Aorta (tissue), 5 donors: ENCODE measurements at regions not wholly inside any gene's neighbourhood (a gene's known extent, or its start where the extent isn't known, plus 50 kb on each side); places are given as distances from the start of the nearest gene placed in this dataset.
"Not testable (repeated sequence)": the region's sequence is repeated elsewhere in the genome, so short reads cannot be mapped to it uniquely, and the experiment has no call there.

ENCODE experiments used
- ATAC-seq: fragments of 200-7000 bp; cut with Tn5 transposase; one replicate; pipeline ENCODE4 v1.9.1; 2022; ENCODE audit warnings: moderate library complexity; ENCODE audit not compliant: low FRiP score
- DNase-seq, 2 donors: peaks; one replicate each; pipeline ENCODE4 v3.0.0-alpha.2; 2020
- H3K27ac ChIP-seq, 2 donors: one replicate each; pipeline ENCODE4 v1.5.1; 2013; ENCODE audit warnings: low read length in 2 of 2, mild to moderate bottlenecking in 2 of 2, moderate library complexity in 2 of 2, control low read depth in 1 of 2, inconsistent platforms in 1 of 2, low read depth in 1 of 2
- H3K27me3 ChIP-seq, 2 donors: one replicate each; pipeline ENCODE4 v1.6.1; 2013; ENCODE audit warnings: control low read depth in 1 of 2, low read length in 1 of 2, mild to moderate bottlenecking in 1 of 2, moderate library complexity in 1 of 2; ENCODE audit not compliant: insufficient read depth in 2 of 2, control insufficient read depth in 1 of 2
- H3K36me3 ChIP-seq, 2 donors: one replicate each; pipeline ENCODE4 v1.6.1; 2013; ENCODE audit warnings: control low read depth in 1 of 2, low read length in 1 of 2, mild to moderate bottlenecking in 1 of 2; ENCODE audit not compliant: insufficient read depth in 2 of 2, control insufficient read depth in 1 of 2
- H3K4me1 ChIP-seq, 2 donors: one replicate each; pipeline ENCODE4 v1.6.1; 2013; ENCODE audit warnings: low read length in 2 of 2, control low read depth in 1 of 2, mild to moderate bottlenecking in 1 of 2, moderate library complexity in 1 of 2; ENCODE audit not compliant: insufficient read depth in 2 of 2, control insufficient read depth in 1 of 2
- H3K4me3 ChIP-seq, 2 donors: one replicate each; pipeline ENCODE4 v1.5.1; 2013; ENCODE audit warnings: low read length in 2 of 2, control low read depth in 1 of 2, mild to moderate bottlenecking in 1 of 2
- H3K9me3 ChIP-seq: one replicate; pipeline ENCODE4 v1.6.1; 2013; ENCODE audit warnings: mild to moderate bottlenecking, low read length; ENCODE audit not compliant: control insufficient read depth
- WGBS, 2 donors: extraction: QIAGEN DNeasy Blood & Tissue Kit; methylation state at CpG; one replicate each; pipeline ENCODE4 v1.1.7; 2013; 5-methylcytosine and 5-hydroxymethylcytosine counted together
- intact Hi-C, 2 donors: fragments of 100-400 bp; cut with DNase I; formaldehyde crosslinking; loops; one replicate each; pipeline versions ENCODE4 v1.14.2 to v1.15.0; 2022
- donor health status: healthy with polysubstance abuse.
- donor health status: Bipolar disorder and iron deficiency.
- donor health status: DM: no; HTN: no; CAD: no.
- donor health status: DM: no; HTN: no; CAD: no.
- donor health status: DM: yes; HTN: yes; CAD: no.

DNA sequence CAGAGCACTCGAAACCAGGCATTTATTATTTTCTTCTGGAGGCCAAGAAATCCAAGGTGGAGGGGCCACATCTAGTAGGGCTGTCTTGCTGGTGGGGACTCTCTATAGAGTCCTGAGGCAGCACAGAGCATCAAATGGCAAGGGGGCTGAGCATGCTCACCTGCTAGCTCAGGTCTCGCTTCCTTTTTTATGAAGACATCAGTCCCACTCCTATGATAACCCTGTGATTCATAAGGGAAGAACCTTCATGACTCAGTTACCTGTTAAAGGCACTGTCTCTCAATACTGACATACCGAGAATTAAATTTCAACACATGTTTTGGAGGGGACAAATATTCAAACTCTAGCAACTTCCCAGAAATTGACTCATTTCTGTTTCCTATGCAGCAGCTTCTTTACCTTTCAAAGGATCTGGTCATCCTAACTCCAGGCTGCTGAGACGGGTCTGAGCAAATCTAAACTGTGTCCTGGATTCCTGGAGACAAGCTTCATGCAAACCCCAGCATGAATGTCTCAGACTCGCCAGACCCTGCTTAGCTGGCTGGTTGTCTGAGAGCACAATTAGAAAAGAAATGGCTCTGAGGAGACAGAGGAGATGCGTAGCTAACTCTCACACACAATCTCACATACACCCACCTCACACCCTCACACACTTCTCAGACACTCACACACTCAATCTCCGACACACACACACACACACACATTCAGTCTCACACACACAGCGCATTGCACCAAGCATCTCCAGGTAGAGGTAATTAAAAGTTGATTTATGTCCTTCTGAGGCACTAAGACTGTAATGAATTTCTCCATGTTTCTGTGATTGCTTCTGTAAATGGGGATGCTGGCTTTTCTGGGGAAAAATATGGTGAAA, 280.8 kb downstream of the BCL2L11 start:
- DNase-seq, H3K36me3 ChIP-seq, H3K4me1 ChIP-seq, ATAC-seq, H3K27me3 ChIP-seq, H3K27ac ChIP-seq, H3K4me3 ChIP-seq, intact Hi-C loops, H3K9me3 ChIP-seq: not testable (repeated sequence)
- WGBS, 2 donors: 93 to 96% methylated on average over 3 of the region's 8 CpGs

DNA sequence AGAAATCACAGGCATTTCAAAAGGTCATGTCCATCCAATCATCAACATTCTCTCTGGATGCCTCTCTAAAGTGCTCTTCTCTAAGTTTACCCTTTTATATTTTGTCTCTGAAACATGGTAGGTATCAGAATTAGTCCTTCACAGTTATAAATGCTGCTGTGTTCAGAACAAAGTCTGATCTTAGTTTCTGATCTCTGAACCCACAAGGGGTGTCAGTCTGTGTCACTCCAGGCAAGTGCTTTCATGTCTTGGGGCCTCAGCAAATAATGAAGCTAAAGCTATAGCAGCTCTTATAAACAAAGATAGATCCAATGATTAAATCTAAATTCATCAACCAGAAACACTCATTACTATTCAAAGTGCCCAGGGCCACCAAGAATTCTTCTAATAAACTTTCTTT, 281.7 kb downstream of the BCL2L11 start:
- H3K36me3 ChIP-seq, H3K27me3 ChIP-seq, DNase-seq, H3K4me1 ChIP-seq, H3K27ac ChIP-seq, intact Hi-C loops, H3K4me3 ChIP-seq, H3K9me3 ChIP-seq, ATAC-seq: not testable (repeated sequence)

DNA sequence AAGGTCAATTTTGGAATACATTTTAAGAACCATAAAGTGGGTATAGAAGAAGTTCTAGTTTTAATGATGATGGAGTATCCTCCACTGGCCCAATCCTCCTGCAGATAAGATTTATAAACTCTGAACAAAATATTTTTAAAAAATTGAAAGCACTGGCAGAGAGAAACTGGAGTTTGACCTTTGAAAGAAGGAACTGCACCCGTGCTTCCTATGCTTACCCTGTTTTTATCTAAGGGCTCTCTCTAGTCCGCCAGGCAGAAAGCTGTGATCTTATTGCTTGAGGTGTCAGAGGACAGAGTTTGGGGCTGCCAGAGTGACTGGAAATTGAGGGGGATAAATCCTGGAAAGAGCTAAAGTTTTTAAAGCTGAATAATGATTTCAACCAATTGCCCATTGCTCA, 282.6 kb downstream of the BCL2L11 start:
- WGBS, 2 donors: 75 to 80% methylated on average over 2 of the region's 2 CpGs
- not testable (repeated sequence) for ATAC-seq

DNA sequence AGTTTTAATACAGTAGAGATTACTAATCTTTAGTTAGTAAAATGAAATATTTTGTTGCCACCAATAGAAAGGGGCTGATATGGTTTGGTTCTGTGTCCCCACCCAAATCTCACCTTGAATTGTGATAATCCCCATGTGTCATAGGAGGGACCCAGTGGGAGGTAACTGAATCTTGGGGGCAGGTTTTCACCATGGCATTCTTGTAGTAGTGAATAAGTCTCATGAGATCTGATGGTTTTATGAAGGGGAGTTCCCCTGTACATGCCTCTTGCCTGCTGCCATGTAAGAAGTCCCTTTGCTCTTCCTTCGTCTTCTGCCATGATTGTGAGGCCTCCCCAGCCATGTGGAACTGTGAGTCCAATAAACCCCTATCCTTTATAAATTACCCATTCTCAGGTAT, 285.9 kb downstream of the BCL2L11 start:
- H3K4me1 ChIP-seq, ATAC-seq, H3K27ac ChIP-seq, H3K27me3 ChIP-seq, H3K4me3 ChIP-seq, DNase-seq, H3K36me3 ChIP-seq, intact Hi-C loops, H3K9me3 ChIP-seq: not testable (repeated sequence)
- WGBS, 2 donors: no CpG with 5 or more reads among the region's 1 CpG

More for the DNA sequence above, 282.6 kb downstream of the BCL2L11 start:
- DNase-seq, H3K27me3 ChIP-seq, intact Hi-C loops, H3K4me3 ChIP-seq, H3K36me3 ChIP-seq, H3K4me1 ChIP-seq, H3K9me3 ChIP-seq, H3K27ac ChIP-seq: not testable (repeated sequence)

DNA sequence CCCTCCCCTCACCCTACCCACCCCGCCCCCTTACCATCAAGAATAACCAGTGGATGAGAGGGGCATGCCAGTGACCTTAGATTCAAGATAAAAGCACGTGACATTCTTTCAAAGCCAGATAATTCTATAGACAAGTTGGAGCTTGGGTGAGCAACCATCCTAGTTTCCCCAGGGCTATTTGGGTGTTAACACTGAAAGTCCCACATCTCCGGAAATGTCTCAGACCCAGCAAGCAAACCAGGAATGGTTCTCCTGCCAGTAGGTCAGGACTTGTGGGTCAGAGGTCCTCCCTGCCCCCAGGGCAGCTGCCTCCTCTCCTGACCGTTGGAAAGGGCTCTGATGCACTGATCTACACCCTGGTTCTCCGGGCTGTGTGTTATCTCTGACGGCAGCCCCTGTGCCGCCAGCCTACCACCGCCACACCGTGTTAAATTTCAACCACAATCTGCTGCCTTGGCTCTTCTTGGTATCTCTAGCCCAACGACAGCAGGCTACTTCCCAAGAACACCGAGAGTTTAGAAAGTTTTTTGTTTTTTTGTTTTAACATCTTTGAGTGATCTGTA, 287.0 kb downstream of the BCL2L11 start:
- H3K27ac ChIP-seq, H3K4me1 ChIP-seq, ATAC-seq, H3K27me3 ChIP-seq, H3K4me3 ChIP-seq, H3K36me3 ChIP-seq, H3K9me3 ChIP-seq, DNase-seq, intact Hi-C loops: not testable (repeated sequence)
- WGBS, 2 donors: 70 to 80% methylated on average over 1 to 4 of the region's 11 CpGs

DNA sequence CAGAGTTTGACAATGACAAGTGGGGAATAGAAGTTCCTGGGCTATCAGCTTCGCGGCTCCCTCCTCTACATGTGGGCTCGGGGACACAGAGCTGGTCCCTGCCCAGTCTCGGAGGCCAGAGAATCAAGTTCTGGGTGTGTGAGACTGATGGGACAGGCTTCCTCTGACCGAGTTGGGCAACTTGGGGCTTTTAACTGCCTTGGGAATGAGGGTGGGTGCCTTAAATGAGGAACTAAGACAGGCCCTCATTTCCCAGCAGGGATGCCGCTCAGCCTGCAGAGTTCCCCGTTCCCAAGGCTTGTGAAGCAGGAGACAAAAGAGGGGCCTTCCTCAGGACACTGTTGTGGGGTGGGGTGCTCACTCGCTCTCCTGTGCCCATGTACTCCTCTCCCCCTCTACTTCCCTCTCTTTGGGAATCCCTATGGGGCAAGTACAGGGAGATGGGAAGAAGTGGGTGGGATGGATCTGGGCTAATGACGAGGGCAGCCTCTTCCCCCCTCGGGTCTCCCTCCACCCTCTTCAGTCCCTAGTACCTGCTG, 290.2 kb downstream of the BCL2L11 start:
- H3K27me3 ChIP-seq, DNase-seq, H3K4me1 ChIP-seq, H3K27ac ChIP-seq, H3K9me3 ChIP-seq, H3K4me3 ChIP-seq, H3K36me3 ChIP-seq, intact Hi-C loops, ATAC-seq: not testable (repeated sequence)
- 89 to 90% methylated on average over 3 of the region's 10 CpGs for WGBS, 2 donors

DNA sequence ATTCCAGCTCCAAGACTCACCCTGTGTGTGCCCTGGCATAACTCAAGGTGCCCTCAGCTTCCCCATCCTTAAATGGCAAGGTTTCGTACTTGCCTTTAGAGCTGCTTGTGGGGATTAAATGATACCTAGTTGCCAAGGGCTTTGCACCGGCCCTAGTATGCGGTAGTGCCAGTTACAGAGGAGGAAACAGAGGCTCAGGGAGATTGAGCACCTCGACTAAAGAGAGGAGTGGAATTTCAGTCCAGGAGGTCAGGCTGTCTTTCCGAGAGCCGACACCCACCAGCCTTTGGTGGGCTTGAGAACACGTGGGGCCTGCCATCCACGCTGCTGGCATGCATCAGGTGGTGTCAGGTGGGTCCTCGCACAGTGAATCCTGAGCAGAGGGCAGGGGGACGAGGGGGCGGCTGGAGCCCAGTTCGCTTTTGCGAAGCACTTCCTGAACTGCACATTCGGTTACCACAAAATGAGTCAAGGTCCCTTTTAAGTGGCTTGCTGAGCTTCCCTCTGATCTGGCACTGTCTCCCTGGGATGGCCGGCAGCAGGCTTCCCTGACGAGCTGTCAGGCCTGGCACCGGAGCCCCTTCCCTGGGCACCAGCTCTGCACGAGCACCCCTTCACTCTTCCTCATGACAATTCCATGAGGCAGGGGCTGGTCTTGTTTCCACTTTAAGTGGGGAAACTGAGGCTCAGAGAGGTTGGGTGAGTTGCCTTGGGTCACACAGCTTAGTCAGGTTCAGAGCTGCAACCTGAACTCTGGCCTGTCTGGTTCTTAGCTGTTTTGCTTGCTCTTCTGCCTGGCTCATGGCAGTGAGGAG, 291.4 kb downstream of the BCL2L11 start:
- ATAC-seq, H3K4me3 ChIP-seq, H3K4me1 ChIP-seq, DNase-seq, intact Hi-C loops, H3K27me3 ChIP-seq, H3K36me3 ChIP-seq, H3K9me3 ChIP-seq, H3K27ac ChIP-seq: not testable (repeated sequence)
- 95 to 96% methylated on average over 6 to 13 of the region's 18 CpGs for WGBS, 2 donors

DNA sequence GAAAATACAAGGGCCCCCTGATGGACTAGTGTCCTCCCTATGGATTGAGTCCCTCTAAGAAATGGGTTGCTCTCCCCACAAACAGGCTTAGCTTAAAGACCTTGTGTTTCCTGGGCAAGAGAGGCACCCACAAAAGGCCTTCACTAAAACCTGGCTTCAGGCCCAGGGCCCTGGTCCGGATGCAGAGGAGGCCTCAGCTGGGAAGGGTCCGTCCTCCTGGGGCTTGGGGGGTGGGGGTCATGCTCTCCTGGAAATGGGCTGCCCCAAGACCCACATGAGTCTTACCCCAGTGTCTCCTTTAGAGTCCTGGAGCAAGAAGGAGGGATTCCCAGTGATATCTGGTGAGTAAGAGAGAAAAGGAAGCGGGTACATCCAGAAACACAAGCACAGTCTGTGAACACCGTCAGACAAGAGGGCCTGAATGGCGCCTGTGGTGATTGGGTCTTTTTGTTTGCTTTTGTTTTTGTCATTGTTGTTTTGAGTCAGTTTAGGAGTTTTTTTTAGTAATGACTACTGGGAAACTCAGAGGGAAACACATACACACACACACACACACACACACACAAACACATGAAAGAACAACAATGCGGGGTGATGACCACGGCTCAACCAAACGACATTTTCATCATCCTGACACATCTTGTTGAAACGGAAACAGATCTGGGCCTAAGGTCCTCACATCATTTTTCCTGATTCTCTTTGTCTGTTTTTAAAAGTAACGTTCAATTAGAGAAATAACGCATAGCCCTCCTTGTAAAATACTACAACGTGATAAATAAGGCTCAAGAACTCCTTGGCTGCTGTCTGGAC, 292.3 kb downstream of the BCL2L11 start:
- H3K4me1 ChIP-seq, intact Hi-C loops, H3K27ac ChIP-seq, ATAC-seq, H3K4me3 ChIP-seq, H3K27me3 ChIP-seq, H3K9me3 ChIP-seq, DNase-seq, H3K36me3 ChIP-seq: not testable (repeated sequence)
- WGBS, 2 donors: 92 to 95% methylated on average over 12 of the region's 12 CpGs
